HCT116 (cell line): ENCODE measurements at regions not wholly inside any gene's neighbourhood (a gene's known extent, or its start where the extent isn't known, plus 50 kb on each side); places are given as distances from the start of the nearest gene placed in this dataset.

Experiments used
- ATAC-seq: fragments of 200-7000 bp; cut with Tn5 transposase; 2 replicates; pipeline ENCODE4 v1.9.1; 2020; ENCODE audit warnings: mild to moderate bottlenecking, moderate library complexity
- BruUV-seq: library from RNA; stranded (reverse); fragments of 400-500 nt; replicated peaks from 2 replicates; lab custom pipeline; 2021; lab: Mats Ljungman, UMichigan
- CTCF ChIA-PET: fragments of 300-600 bp; sonication (Branson Sonifier 250); formaldehyde crosslinking; loops from one replicate; lab custom pipeline; 2021; ENCODE audit warnings: antibody characterized with exemption; lab: Charles Lee
- POLR2A ChIA-PET: fragments of 300-600, 350-600 bp; sonication (Branson Sonifier 250); formaldehyde crosslinking; loops from one replicate; lab custom pipeline; 2021; ENCODE audit warnings: antibody characterized with exemption; lab: Charles Lee
- RAD21 ChIA-PET, 2 experiments: fragments of 300-600 bp; sonication (Branson Sonifier 250); formaldehyde crosslinking; loops; one replicate each; lab custom pipeline; 2023; ENCODE audit warnings: low total read pairs in 2 of 2; ENCODE audit not compliant: uncharacterized antibody in 2 of 2, unreplicated experiment in 2 of 2, low non-redundant PET in 1 of 2; lab: Charles Lee
- DNase-seq: peaks from one replicate; pipeline ENCODE4 v3.0.0-alpha.2; 2010; ENCODE audit warnings: low read depth, low spot score
- H2AFZ ChIP-seq: fragments of 200-600 bp; shearing (Covaris generic), sonication (generic); 2 replicates; pipeline ENCODE4 v1.6.1; 2017; ENCODE audit warnings: low read depth, mixed run types, mixed read lengths, antibody characterized with exemption, low read length; ENCODE audit not compliant: poor library complexity, severe bottlenecking
- H3K27ac ChIP-seq: 2 replicates; pipeline ENCODE4 v1.5.1; 2012; ENCODE audit warnings: low read depth, low read length
- H3K27me3 ChIP-seq: fragments of 200-600 bp; sonication (generic); 2 replicates; pipeline ENCODE4 v1.6.1; 2016; ENCODE audit warnings: mixed run types, low read length, mixed read lengths; ENCODE audit not compliant: insufficient read depth
- H3K36me3 ChIP-seq, 2 experiments: fragments of 200-500 bp in 1 of 2; fragments of 200-600 bp in 1 of 2; sonication (Bioruptor generic) in 1 of 2; sonication (generic) in 1 of 2; 2 replicates each; pipeline versions ENCODE4 v1.5.1 to v1.6.1; 2014 to 2016; ENCODE audit warnings: low read length in 2 of 2, inconsistent platforms in 1 of 2, mixed read lengths in 1 of 2, mixed run types in 1 of 2; ENCODE audit not compliant: insufficient read depth in 2 of 2, control insufficient read depth in 1 of 2
- H3K4me1 ChIP-seq, 2 experiments: fragments of 200-600 bp in 1 of 2; sonication (generic) in 1 of 2; 2 replicates each; pipeline versions ENCODE4 v1.5.1 to v1.6.1; 2012 to 2017; ENCODE audit warnings: low read length in 2 of 2, inconsistent platforms in 1 of 2, mild to moderate bottlenecking in 1 of 2, mixed read lengths in 1 of 2, mixed run types in 1 of 2, moderate library complexity in 1 of 2; ENCODE audit not compliant: insufficient read depth in 2 of 2, control insufficient read depth in 1 of 2
- H3K4me2 ChIP-seq: fragments of 200-600 bp; sonication (generic); 2 replicates; pipeline ENCODE4 v1.6.1; 2017; ENCODE audit warnings: mixed run types, low read length, mixed read lengths
- H3K4me3 ChIP-seq, 2 experiments: fragments of 200-600 bp in 1 of 2; sonication (generic) in 1 of 2; replicated peaks in 1 of 2; 2 replicates each; pipeline ENCODE4 v1.5.1; 2011 to 2016; ENCODE audit warnings: low read length in 2 of 2, control low read depth in 1 of 2, low read depth in 1 of 2, mild to moderate bottlenecking in 1 of 2, mixed read lengths in 1 of 2, mixed run types in 1 of 2
- H3K79me2 ChIP-seq: fragments of 200-600 bp; sonication (generic); 2 replicates; pipeline ENCODE4 v1.6.1; 2017; ENCODE audit warnings: mild to moderate bottlenecking, mixed run types, low read length, moderate library complexity, mixed read lengths; ENCODE audit not compliant: insufficient read depth
- H3K9ac ChIP-seq: fragments of 200-600 bp; sonication (generic); 2 replicates; pipeline ENCODE4 v1.6.1; 2016; ENCODE audit warnings: low read length, mixed read lengths
- H3K9me2 ChIP-seq: fragments of 200-600 bp; sonication (generic), shearing (Covaris generic); 2 replicates; pipeline ENCODE4 v1.6.1; 2017; ENCODE audit warnings: mixed run types, mild to moderate bottlenecking, moderate library complexity; ENCODE audit not compliant: insufficient read depth
- H3K9me3 ChIP-seq, 2 experiments: fragments of 200-500 bp in 1 of 2; fragments of 200-600 bp in 1 of 2; sonication (Bioruptor generic) in 1 of 2; sonication (generic) in 1 of 2; 2 replicates each; pipeline ENCODE4 v1.6.1; 2014 to 2017; ENCODE audit warnings: low read length in 2 of 2, mixed read lengths in 2 of 2, inconsistent platforms in 1 of 2, low read depth in 1 of 2, mild to moderate bottlenecking in 1 of 2, mixed run types in 1 of 2, moderate library complexity in 1 of 2; ENCODE audit not compliant: control insufficient read depth in 1 of 2, insufficient read depth in 1 of 2
- H4K20me1 ChIP-seq: fragments of 200-600 bp; sonication (generic), shearing (Covaris generic); 2 replicates; pipeline ENCODE4 v1.6.1; 2017; ENCODE audit warnings: mixed run types, mild to moderate bottlenecking, moderate library complexity; ENCODE audit not compliant: insufficient read depth
- EGR1 ChIP-seq: IDR thresholded peaks from 2 replicates; pipeline ENCODE4 v1.6.1; 2012; ENCODE audit warnings: low read depth
- EZH2 ChIP-seq: fragments of 200-600 bp; sonication (generic); IDR thresholded peaks from 2 replicates; pipeline ENCODE4 v1.6.1; 2017; ENCODE audit warnings: antibody characterized with exemption, mixed run types
- FOSL1 ChIP-seq: IDR thresholded peaks from 2 replicates; pipeline ENCODE4 v1.6.1; 2012; ENCODE audit warnings: low read depth
- JUND ChIP-seq: IDR thresholded peaks from 2 replicates; pipeline ENCODE4 v1.6.1; 2012
- RAD21 ChIP-seq: IDR thresholded peaks from 2 replicates; pipeline ENCODE4 v1.6.1; 2012; ENCODE audit warnings: low read depth, mild to moderate bottlenecking
- SP1 ChIP-seq: IDR thresholded peaks from 2 replicates; pipeline ENCODE4 v1.6.1; 2012; ENCODE audit warnings: low read depth
- SRF ChIP-seq: IDR thresholded peaks from 2 replicates; pipeline ENCODE4 v1.6.1; 2012; ENCODE audit warnings: low read depth
- ZFX ChIP-seq: fragments of 450-650 bp; IDR thresholded peaks from 2 replicates; pipeline ENCODE4 v1.6.1; 2017
- ZNF274 ChIP-seq: fragments of 200-500 bp; sonication (Bioruptor generic); IDR thresholded peaks from 2 replicates; pipeline ENCODE4 v1.6.1; 2014; ENCODE audit warnings: mild to moderate bottlenecking, low read depth, low read length, inconsistent platforms
- intact Hi-C: fragments of 100-400 bp; cut with micrococcal nuclease; formaldehyde crosslinking; loops from 2 replicates; pipeline ENCODE4 v1.10.0; 2022
- TF ChIP-seq, protein P1 (sequence below): IDR thresholded peaks from 2 replicates; pipeline ENCODE4 v1.6.1; 2011; ENCODE audit warnings: mild to moderate bottlenecking, low read length, moderate library complexity; ENCODE audit not compliant: insufficient replicate concordance; ENCODE audit errors: extremely low read depth

GRCh38 chr7:153537271-153537670 lies 514.9 kb upstream of the DPP6 start (continued):
- TF ChIP-seq, protein P1, sequence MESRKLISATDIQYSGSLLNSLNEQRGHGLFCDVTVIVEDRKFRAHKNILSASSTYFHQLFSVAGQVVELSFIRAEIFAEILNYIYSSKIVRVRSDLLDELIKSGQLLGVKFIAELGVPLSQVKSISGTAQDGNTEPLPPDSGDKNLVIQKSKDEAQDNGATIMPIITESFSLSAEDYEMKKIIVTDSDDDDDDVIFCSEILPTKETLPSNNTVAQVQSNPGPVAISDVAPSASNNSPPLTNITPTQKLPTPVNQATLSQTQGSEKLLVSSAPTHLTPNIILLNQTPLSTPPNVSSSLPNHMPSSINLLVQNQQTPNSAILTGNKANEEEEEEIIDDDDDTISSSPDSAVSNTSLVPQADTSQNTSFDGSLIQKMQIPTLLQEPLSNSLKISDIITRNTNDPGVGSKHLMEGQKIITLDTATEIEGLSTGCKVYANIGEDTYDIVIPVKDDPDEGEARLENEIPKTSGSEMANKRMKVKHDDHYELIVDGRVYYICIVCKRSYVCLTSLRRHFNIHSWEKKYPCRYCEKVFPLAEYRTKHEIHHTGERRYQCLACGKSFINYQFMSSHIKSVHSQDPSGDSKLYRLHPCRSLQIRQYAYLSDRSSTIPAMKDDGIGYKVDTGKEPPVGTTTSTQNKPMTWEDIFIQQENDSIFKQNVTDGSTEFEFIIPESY: no peak
- no peak for TF ChIP-seq JUND

- BruUV-seq: no TSS peak
- H3K9ac ChIP-seq: no peak overlapping the region
- no peak overlapping the region for H3K4me2 ChIP-seq
- no peak for ATAC-seq
- H3K4me1 ChIP-seq: no peaks in the 10 kb centered on the region
- no peaks in the 10 kb centered on the region for H3K27me3 ChIP-seq
- POLR2A ChIA-PET: no interaction called here
- H2AFZ ChIP-seq: no peak overlapping the region
- TF ChIP-seq SP1 (no peak), FOSL1 (no peak)
- intact Hi-C loops: no loop called here
- H3K9me3 ChIP-seq: peaks cover 3 to 23% of the 10 kb centered on the region in 2 experiments; a peak in 2 of 4 replicates
- H3K4me3 ChIP-seq: no peak overlapping the region
- H3K36me3 ChIP-seq: no peaks in the 10 kb centered on the region
- DNase-seq: no peak
- no peaks in the 10 kb centered on the region for H4K20me1 ChIP-seq
- no peak overlapping the region for H3K27ac ChIP-seq
- RAD21 ChIA-PET: no interaction called here
- CTCF ChIA-PET: no interaction called here
- no peaks in the 10 kb centered on the region for H3K79me2 ChIP-seq
- no peaks in the 10 kb centered on the region for H3K9me2 ChIP-seq
Observed at GRCh38 chr7:153541903-153542302, 510.3 kb upstream of the DPP6 start.

GRCh38 chr7:153543232-153543631 lies 509.0 kb upstream of the DPP6 start:
- H3K9ac ChIP-seq: no peak overlapping the region
- BruUV-seq: no TSS peak
- TF ChIP-seq FOSL1 (no peak), ZFX (no peak), SRF (no peak), EZH2 (no peak), EGR1 (no peak), ZNF274 (no peak), RAD21 (no peak)
- CTCF ChIA-PET: no interaction called here
- intact Hi-C loops: no loop called here
- no peaks in the 10 kb centered on the region for H3K79me2 ChIP-seq
- DNase-seq: no peak
- no peaks in the 10 kb centered on the region for H3K36me3 ChIP-seq
- POLR2A ChIA-PET: no interaction called here
- no peak overlapping the region for H2AFZ ChIP-seq
- RAD21 ChIA-PET: no interaction called here
- H3K4me1 ChIP-seq: no peaks in the 10 kb centered on the region
- ATAC-seq: no peak
- H3K27me3 ChIP-seq: no peaks in the 10 kb centered on the region
- H3K4me3 ChIP-seq: no peak overlapping the region
- H4K20me1 ChIP-seq: no peaks in the 10 kb centered on the region
- H3K27ac ChIP-seq: no peak overlapping the region
- H3K9me3 ChIP-seq: peaks cover 3 to 17% of the 10 kb centered on the region in 2 experiments; a peak in 2 of 4 replicates
- no peak overlapping the region for H3K4me2 ChIP-seq
- H3K9me2 ChIP-seq: no peaks in the 10 kb centered on the region
